CD4-positive, alpha-beta T cell (primary cell): ENCODE measurements at regions not wholly inside any gene's neighbourhood (a gene's known extent, or its start where the extent isn't known, plus 50 kb on each side); places are given as distances from the start of the nearest gene placed in this dataset.

ENCODE experiments used
- ATAC-seq: fragments of 200-7000 bp; cut with Tn5 transposase; one replicate; pipeline ENCODE4 v1.10.0; 2022; ENCODE audit warnings: mild to moderate bottlenecking; ENCODE audit not compliant: poor library complexity
- CTCF ChIA-PET: fragments of 350-600 bp; sonication (Branson Sonifier 250); formaldehyde crosslinking; loops from one replicate; lab custom pipeline; 2021; ENCODE audit warnings: antibody characterized with exemption, inconsistent platforms; lab: Charles Lee
- POLR2A ChIA-PET: fragments of 350-600 bp; sonication (Branson Sonifier 250); formaldehyde crosslinking; loops from one replicate; lab custom pipeline; 2021; ENCODE audit warnings: antibody characterized with exemption, inconsistent platforms; lab: Charles Lee
- DNase-seq, 14 experiments: peaks; one replicate each; pipeline ENCODE4 v3.0.0-alpha.2; 2013 to 2020; ENCODE audit warnings: mixed read lengths in 2 of 14
- H3K27ac ChIP-seq, 2 donors: one replicate each; pipeline versions ENCODE4 v1.5.1 to v1.7.0; 2013; ENCODE audit warnings: low read length in 2 of 2, low read depth in 1 of 2, mild to moderate bottlenecking in 1 of 2
- H3K27me3 ChIP-seq, 2 experiments: 1 replicate in 1 of 2; 2 replicates in 1 of 2; pipeline versions ENCODE4 v1.6.1 to v1.7.0; 2013; ENCODE audit warnings: low read length in 2 of 2, control low read depth in 1 of 2, mild to moderate bottlenecking in 1 of 2, moderate library complexity in 1 of 2; ENCODE audit not compliant: insufficient read depth in 2 of 2, control insufficient read depth in 1 of 2
- H3K36me3 ChIP-seq: one replicate; pipeline ENCODE4 v1.6.1; 2013; ENCODE audit warnings: low read length, control low read depth; ENCODE audit not compliant: insufficient read depth
- H3K4me1 ChIP-seq: one replicate; pipeline ENCODE4 v1.6.1; 2013; ENCODE audit warnings: low read length, control low read depth; ENCODE audit not compliant: insufficient read depth
- H3K4me3 ChIP-seq: one replicate; pipeline ENCODE4 v1.5.1; 2013; ENCODE audit warnings: mild to moderate bottlenecking, low read length, moderate library complexity
- H3K9me3 ChIP-seq, 2 experiments: 1 replicate in 1 of 2; 2 replicates in 1 of 2; pipeline versions ENCODE4 v1.6.1 to v1.7.0; 2013; ENCODE audit warnings: low read length in 2 of 2, mild to moderate bottlenecking in 2 of 2, control low read depth in 1 of 2, moderate library complexity in 1 of 2; ENCODE audit not compliant: control insufficient read depth in 1 of 2, insufficient read depth in 1 of 2
- H3K27ac Mint-ChIP-seq: one replicate; pipeline ENCODE4 v1.8.0; 2020; ENCODE audit warnings: mixed read lengths
- H3K27me3 Mint-ChIP-seq: one replicate; pipeline ENCODE4 v1.8.0; 2021; ENCODE audit warnings: mixed read lengths
- H3K36me3 Mint-ChIP-seq: one replicate; pipeline ENCODE4 v1.8.0; 2021; ENCODE audit warnings: low read depth, mixed read lengths
- H3K4me1 Mint-ChIP-seq: one replicate; pipeline ENCODE4 v1.8.0; 2021; ENCODE audit warnings: low read depth, mixed read lengths
- H3K4me3 Mint-ChIP-seq: one replicate; pipeline ENCODE4 v1.8.0; 2020; ENCODE audit warnings: mild to moderate bottlenecking, mixed read lengths
- H3K9me3 Mint-ChIP-seq: one replicate; pipeline ENCODE4 v1.8.0; 2020; ENCODE audit warnings: mixed read lengths
- intact Hi-C, 2 experiments: fragments of 100-400 bp; cut with DNase I in 1 of 2; cut with micrococcal nuclease in 1 of 2; formaldehyde crosslinking; loops; one replicate each; pipeline versions ENCODE4 v1.15.1 to v1.9.0; 2023 to 2025; cut with DNase I, micrococcal nuclease
- TF ChIP-seq, protein P1 (sequence below): fragments of 200-600 bp; IDR thresholded peaks from one replicate; pipeline ENCODE4 v1.8.0; 2022; ENCODE audit warnings: antibody characterized with exemption, mild to moderate bottlenecking

DNA sequence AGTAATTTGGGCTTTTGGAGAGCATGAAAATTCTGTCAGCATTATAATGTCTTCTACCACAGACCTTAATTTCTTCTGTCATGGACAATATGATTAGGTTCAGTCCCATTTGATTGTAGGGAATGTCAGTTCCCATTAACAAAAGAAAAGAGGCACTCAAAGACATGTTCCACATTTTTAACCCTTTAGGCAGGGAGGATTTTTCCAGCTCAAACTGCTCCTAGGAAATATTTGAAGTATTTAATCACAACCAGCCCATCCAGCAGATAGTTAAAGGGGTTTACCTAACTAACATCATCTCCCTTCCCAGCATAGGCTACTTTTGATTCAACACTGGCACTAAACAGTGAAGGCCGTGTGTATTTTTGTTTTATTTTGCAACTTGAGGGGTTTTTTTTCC lies 256.0 kb downstream of the DHX15 start:
- POLR2A ChIA-PET = no interaction called here
- intact Hi-C loops = no loop called here
- H3K4me1 Mint-ChIP-seq = no peaks in the 10 kb centered on the region

DNA sequence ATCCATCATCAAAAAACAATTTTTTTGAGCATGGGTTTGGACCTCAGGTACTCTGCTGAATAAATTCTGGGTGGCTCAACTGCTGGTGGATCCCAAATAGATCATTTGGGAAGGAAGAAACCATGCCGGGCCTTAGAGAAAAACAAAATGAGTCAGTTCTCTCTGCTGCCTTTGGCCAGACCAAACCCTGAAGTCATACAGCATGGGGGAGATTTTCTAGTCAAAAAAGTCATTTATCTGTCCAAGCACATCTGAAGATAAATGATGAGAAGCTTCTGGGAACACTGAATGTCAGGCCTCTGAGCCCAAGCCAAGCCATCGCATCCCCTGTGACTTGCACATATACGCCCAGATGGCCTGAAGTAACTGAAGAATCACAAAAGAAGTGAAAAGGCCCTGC lies 261.4 kb downstream of the DHX15 start:
- TF ChIP-seq, protein P1, sequence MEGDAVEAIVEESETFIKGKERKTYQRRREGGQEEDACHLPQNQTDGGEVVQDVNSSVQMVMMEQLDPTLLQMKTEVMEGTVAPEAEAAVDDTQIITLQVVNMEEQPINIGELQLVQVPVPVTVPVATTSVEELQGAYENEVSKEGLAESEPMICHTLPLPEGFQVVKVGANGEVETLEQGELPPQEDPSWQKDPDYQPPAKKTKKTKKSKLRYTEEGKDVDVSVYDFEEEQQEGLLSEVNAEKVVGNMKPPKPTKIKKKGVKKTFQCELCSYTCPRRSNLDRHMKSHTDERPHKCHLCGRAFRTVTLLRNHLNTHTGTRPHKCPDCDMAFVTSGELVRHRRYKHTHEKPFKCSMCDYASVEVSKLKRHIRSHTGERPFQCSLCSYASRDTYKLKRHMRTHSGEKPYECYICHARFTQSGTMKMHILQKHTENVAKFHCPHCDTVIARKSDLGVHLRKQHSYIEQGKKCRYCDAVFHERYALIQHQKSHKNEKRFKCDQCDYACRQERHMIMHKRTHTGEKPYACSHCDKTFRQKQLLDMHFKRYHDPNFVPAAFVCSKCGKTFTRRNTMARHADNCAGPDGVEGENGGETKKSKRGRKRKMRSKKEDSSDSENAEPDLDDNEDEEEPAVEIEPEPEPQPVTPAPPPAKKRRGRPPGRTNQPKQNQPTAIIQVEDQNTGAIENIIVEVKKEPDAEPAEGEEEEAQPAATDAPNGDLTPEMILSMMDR = no peak
- no peaks in the 10 kb centered on the region for H3K9me3 Mint-ChIP-seq
- no peak overlapping the region for H3K4me3 ChIP-seq
- no peak overlapping the region for H3K27ac ChIP-seq
- no peaks in the 10 kb centered on the region for H3K27me3 Mint-ChIP-seq
- no peak overlapping the region for H3K27ac Mint-ChIP-seq
- no peak for ATAC-seq
- no peaks in the 10 kb centered on the region for H3K36me3 Mint-ChIP-seq
- no peaks in the 10 kb centered on the region for H3K27me3 ChIP-seq
- H3K4me3 Mint-ChIP-seq = no peak overlapping the region
- no peaks in the 10 kb centered on the region for H3K4me1 Mint-ChIP-seq
- ChIA-PET CTCF (no interaction called here), POLR2A (no interaction called here)
- DNase-seq = no peak
- intact Hi-C loops = no loop called here
- no peaks in the 10 kb centered on the region for H3K9me3 ChIP-seq
- no peaks in the 10 kb centered on the region for H3K4me1 ChIP-seq
- no peaks in the 10 kb centered on the region for H3K36me3 ChIP-seq

More for the DNA sequence above, 256.0 kb downstream of the DHX15 start:
- Mint-ChIP-seq H3K27ac (no peak overlapping the region), H3K9me3 (no peaks in the 10 kb centered on the region), H3K36me3 (no peaks in the 10 kb centered on the region), H3K27me3 (no peaks in the 10 kb centered on the region), H3K4me3 (no peak overlapping the region)
- Histone ChIP-seq H3K27ac (no peak overlapping the region), H3K9me3 (peaks cover 0 to 6% of the 10 kb centered on the region in 2 experiments), H3K27me3 (no peaks in the 10 kb centered on the region), H3K4me3 (no peak overlapping the region), H3K36me3 (no peaks in the 10 kb centered on the region), H3K4me1 (no peaks in the 10 kb centered on the region)
- ATAC-seq (no peak), DNase-seq (no peak)
- TF ChIP-seq, protein P1 = no peak
- CTCF ChIA-PET = no interaction called here

DNA sequence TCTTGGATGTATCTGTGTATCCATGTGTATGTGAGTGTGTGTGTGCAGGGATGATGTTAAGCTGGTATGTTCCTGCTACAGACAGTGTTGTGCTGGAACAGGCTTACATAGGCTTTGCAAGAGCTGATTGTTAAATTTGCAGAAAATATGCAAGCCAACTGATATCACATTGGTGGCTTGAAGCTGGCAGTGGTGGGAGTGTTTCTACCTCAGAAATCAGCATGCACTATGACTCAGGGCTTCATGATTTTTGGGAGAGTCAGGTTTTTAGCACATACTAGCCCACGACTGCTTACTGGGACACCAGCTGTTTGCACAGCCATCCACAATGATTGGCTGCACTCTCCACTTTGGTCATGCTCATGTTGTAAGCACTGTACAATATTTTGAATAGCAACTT lies 261.8 kb downstream of the DHX15 start:
- intact Hi-C loops = no loop called here
- no peak for ATAC-seq
- no peaks in the 10 kb centered on the region for H3K36me3 ChIP-seq
- no peaks in the 10 kb centered on the region for H3K9me3 ChIP-seq
- H3K4me3 Mint-ChIP-seq = no peak overlapping the region
- TF ChIP-seq, protein P1 = no peak
- no peaks in the 10 kb centered on the region for H3K4me1 Mint-ChIP-seq
- no peaks in the 10 kb centered on the region for H3K4me1 ChIP-seq
- no peak for DNase-seq
- no peaks in the 10 kb centered on the region for H3K27me3 ChIP-seq
- H3K9me3 Mint-ChIP-seq = no peaks in the 10 kb centered on the region
- H3K4me3 ChIP-seq = no peak overlapping the region
- no peaks in the 10 kb centered on the region for H3K27me3 Mint-ChIP-seq
- POLR2A ChIA-PET = no interaction called here
- no peak overlapping the region for H3K27ac ChIP-seq
- no peak overlapping the region for H3K27ac Mint-ChIP-seq
- H3K36me3 Mint-ChIP-seq = no peaks in the 10 kb centered on the region
- CTCF ChIA-PET = no interaction called here
